Neural crest cell (in vitro differentiated cells): ENCODE measurements at regions not wholly inside any gene's neighbourhood (a gene's known extent, or its start where the extent isn't known, plus 50 kb on each side); places are given as distances from the start of the nearest gene placed in this dataset.

Experiments
- DNase-seq: peaks from one replicate; pipeline ENCODE4 v3.0.0; 2021; ENCODE audit warnings: low read depth, mixed read lengths, low spot score
- H3K27ac Mint-ChIP-seq: one replicate; pipeline ENCODE4 v1.8.0; 2021; ENCODE audit warnings: mild to moderate bottlenecking, mixed read lengths; ENCODE audit not compliant: unreplicated experiment
- H3K27me3 Mint-ChIP-seq: 2 replicates; pipeline ENCODE4 v1.8.0; 2021; ENCODE audit warnings: low read depth, mild to moderate bottlenecking, mixed read lengths
- H3K36me3 Mint-ChIP-seq: 2 replicates; pipeline ENCODE4 v1.8.0; 2021; ENCODE audit warnings: low read depth, mild to moderate bottlenecking, mixed read lengths
- H3K4me1 Mint-ChIP-seq: 2 replicates; pipeline ENCODE4 v1.8.0; 2021; ENCODE audit warnings: mixed read lengths
- H3K4me3 Mint-ChIP-seq: one replicate; pipeline ENCODE4 v1.8.0; 2021; ENCODE audit warnings: mild to moderate bottlenecking, mixed read lengths
- H3K9me3 Mint-ChIP-seq: 2 replicates; pipeline ENCODE4 v1.8.0; 2021; ENCODE audit warnings: mixed read lengths
- CTCF ChIP-seq: fragments of 200-600 bp; sonication (generic); conservative IDR thresholded peaks from 2 replicates; pipeline ENCODE4 v1.5.0; 2021; ENCODE audit warnings: antibody characterized with exemption, mild to moderate bottlenecking

- Mint-ChIP-seq H3K36me3 (no peaks in the 10 kb centered on the region), H3K27ac (no peak overlapping the region)
These were observed 994.7 kb upstream of the EPHA7 start for GRCh38 chr6:94414041-94414440.

GRCh38 chr6:94401311-94401710 is 982.0 kb upstream of the EPHA7 start:
- Mint-ChIP-seq H3K9me3 (no peaks in the 10 kb centered on the region), H3K4me1 (no peaks in the 10 kb centered on the region), H3K27me3 (no peaks in the 10 kb centered on the region), H3K36me3 (no peaks in the 10 kb centered on the region), H3K27ac (no peak overlapping the region), H3K4me3 (no peak overlapping the region)
- no peak for DNase-seq
- no peak for TF ChIP-seq CTCF

More at GRCh38 chr6:94414041-94414440, 994.7 kb upstream of the EPHA7 start:
- TF ChIP-seq CTCF, result no peak
- no peak for DNase-seq
- Mint-ChIP-seq H3K27me3 (no peaks in the 10 kb centered on the region), H3K4me3 (no peak overlapping the region), H3K4me1 (peaks cover 5% of the 10 kb centered on the region), H3K9me3 (no peaks in the 10 kb centered on the region)

- Mint-ChIP-seq H3K4me1 (no peaks in the 10 kb centered on the region), H3K27me3 (no peaks in the 10 kb centered on the region), H3K9me3 (no peaks in the 10 kb centered on the region), H3K36me3 (no peaks in the 10 kb centered on the region), H3K27ac (no peak overlapping the region), H3K4me3 (no peak overlapping the region)
- no peak for DNase-seq
- no peak for TF ChIP-seq CTCF
These were observed 975.5 kb upstream of the EPHA7 start for GRCh38 chr6:94394822-94395221.

- no peak for TF ChIP-seq CTCF
- DNase-seq, result no peak
- Mint-ChIP-seq H3K27ac (no peak overlapping the region), H3K36me3 (no peaks in the 10 kb centered on the region), H3K9me3 (no peaks in the 10 kb centered on the region), H3K4me1 (no peaks in the 10 kb centered on the region), H3K4me3 (no peak overlapping the region), H3K27me3 (no peaks in the 10 kb centered on the region)
These were observed 969.9 kb upstream of the EPHA7 start for GRCh38 chr6:94389218-94389617.

- no peaks in the 10 kb centered on the region for H3K36me3 Mint-ChIP-seq
- peaks cover 6% of the 10 kb centered on the region for H3K9me3 Mint-ChIP-seq
- H3K4me3 Mint-ChIP-seq, result no peak overlapping the region
- TF ChIP-seq CTCF, result no peak
- H3K4me1 Mint-ChIP-seq, result peaks cover 19% of the 10 kb centered on the region
- no peaks in the 10 kb centered on the region for H3K27me3 Mint-ChIP-seq
- H3K27ac Mint-ChIP-seq, result no peak overlapping the region
- DNase-seq, result no peak
These were observed 958.5 kb upstream of the EPHA7 start for GRCh38 chr6:94377835-94378234.

- peaks cover 23% of the 10 kb centered on the region for H3K4me1 Mint-ChIP-seq
- no peak overlapping the region for H3K4me3 Mint-ChIP-seq
- no peaks in the 10 kb centered on the region for H3K27me3 Mint-ChIP-seq
- no peak overlapping the region for H3K27ac Mint-ChIP-seq
- no peak for TF ChIP-seq CTCF
- H3K9me3 Mint-ChIP-seq, result peaks cover 6% of the 10 kb centered on the region
- no peak for DNase-seq
- H3K36me3 Mint-ChIP-seq, result no peaks in the 10 kb centered on the region
These were observed 957.5 kb upstream of the EPHA7 start for GRCh38 chr6:94376876-94377275.
